ENCODE measurements at regions not wholly inside any gene's neighbourhood (a gene's known extent, or its start where the extent isn't known, plus 50 kb on each side); places are given as distances from the start of the nearest gene placed in this dataset.

- no peaks in the 10 kb centered on the region for H3K9me3 ChIP-seq
- no peaks in the 10 kb centered on the region for H3K4me1 ChIP-seq
- Mint-ChIP-seq H3K4me3 (ENCODE audit: unreplicated experiment) (no peak overlapping the region), H3K27me3 (ENCODE audit: insufficient read depth, unreplicated experiment) (no peaks in the 10 kb centered on the region), H3K4me1 (ENCODE audit: low read depth, unreplicated experiment) (no peaks in the 10 kb centered on the region), H3K27ac (ENCODE audit: unreplicated experiment) (no peak overlapping the region), H3K36me3 (ENCODE audit: insufficient read depth, unreplicated experiment) (no peaks in the 10 kb centered on the region), H3K9me3 (ENCODE audit: unreplicated experiment) (no peaks in the 10 kb centered on the region)
- no peaks in the 10 kb centered on the region for H3K27me3 ChIP-seq (replicated peaks; ENCODE audit: control insufficient read depth, insufficient read depth, low read length)
- ChIA-PET POLR2A (no interaction called here), CTCF (interaction anchor here (0.7 kb wide), 1 partner anchor 428 kb away, joined by 3 read pairs; no protein-coding TSS in a partner anchor)
- no peaks in the 10 kb centered on the region for H3K36me3 ChIP-seq (ENCODE audit: control insufficient read depth, insufficient read depth, low read length)
- no TSS peak for BruUV-seq (replicated peaks)
- no peak for DNase-seq
- intact Hi-C loops (cut with micrococcal nuclease; ENCODE audit: unreplicated experiment), result no loop called here
- no peak overlapping the region for H3K4me3 ChIP-seq (ENCODE audit: low read depth, low read length)
- no peak for TF ChIP-seq CTCF (IDR thresholded peaks at IDR 0.05; ENCODE audit: insufficient read depth in 1 of 2, low read depth in 1 of 2, low read length in 1 of 2, severe bottlenecking in 1 of 2, unreplicated experiment in 1 of 2)
These were observed 841.9 kb downstream of the OTOL1 start for GRCh38 chr3:162338514-162338913.

- no peaks in the 10 kb centered on the region for H3K9me3 Mint-ChIP-seq (ENCODE audit: unreplicated experiment)
- H3K27me3 ChIP-seq (replicated peaks; ENCODE audit: control insufficient read depth, insufficient read depth, low read length), result no peaks in the 10 kb centered on the region
- H3K36me3 Mint-ChIP-seq (ENCODE audit: insufficient read depth, unreplicated experiment), result no peaks in the 10 kb centered on the region
- no peaks in the 10 kb centered on the region for H3K4me1 Mint-ChIP-seq (ENCODE audit: low read depth, unreplicated experiment)
- no peak overlapping the region for H3K4me3 Mint-ChIP-seq (ENCODE audit: unreplicated experiment)
- H3K27me3 Mint-ChIP-seq (ENCODE audit: insufficient read depth, unreplicated experiment), result peaks cover 3% of the 10 kb centered on the region
- H3K36me3 ChIP-seq (ENCODE audit: control insufficient read depth, insufficient read depth, low read length), result no peaks in the 10 kb centered on the region
- H3K27ac Mint-ChIP-seq (ENCODE audit: unreplicated experiment), result no peak overlapping the region
- no peak overlapping the region for H3K4me3 ChIP-seq (ENCODE audit: low read depth, low read length)
- CTCF ChIA-PET, result no interaction called here
- H3K9me3 ChIP-seq, result no peaks in the 10 kb centered on the region
- no peak for DNase-seq
- intact Hi-C loops (cut with micrococcal nuclease; ENCODE audit: unreplicated experiment), result no loop called here
- TF ChIP-seq CTCF (IDR thresholded peaks at IDR 0.05; ENCODE audit: insufficient read depth in 1 of 2, low read depth in 1 of 2, low read length in 1 of 2, severe bottlenecking in 1 of 2, unreplicated experiment in 1 of 2), result no peak
- POLR2A ChIA-PET, result no interaction called here
- no TSS peak for BruUV-seq (replicated peaks)
- H3K4me1 ChIP-seq, result no peaks in the 10 kb centered on the region
These were observed 852.3 kb downstream of the OTOL1 start for GRCh38 chr3:162348912-162349311.

- no peak overlapping the region for H3K4me3 Mint-ChIP-seq (ENCODE audit: unreplicated experiment)
- H3K27me3 Mint-ChIP-seq (ENCODE audit: insufficient read depth, unreplicated experiment), result peaks cover 3% of the 10 kb centered on the region
- ChIA-PET POLR2A (no interaction called here), CTCF (no interaction called here)
- H3K36me3 Mint-ChIP-seq (ENCODE audit: insufficient read depth, unreplicated experiment), result no peaks in the 10 kb centered on the region
- H3K4me1 Mint-ChIP-seq (ENCODE audit: low read depth, unreplicated experiment), result no peaks in the 10 kb centered on the region
- TF ChIP-seq CTCF (IDR thresholded peaks at IDR 0.05; ENCODE audit: insufficient read depth in 1 of 2, low read depth in 1 of 2, low read length in 1 of 2, severe bottlenecking in 1 of 2, unreplicated experiment in 1 of 2), result no peak
- no peaks in the 10 kb centered on the region for H3K9me3 Mint-ChIP-seq (ENCODE audit: unreplicated experiment)
- H3K27ac Mint-ChIP-seq (ENCODE audit: unreplicated experiment), result no peak overlapping the region
- DNase-seq, result no peak
- H3K9me3 ChIP-seq, result no peaks in the 10 kb centered on the region
- no peaks in the 10 kb centered on the region for H3K27me3 ChIP-seq (replicated peaks; ENCODE audit: control insufficient read depth, insufficient read depth, low read length)
- intact Hi-C loops (cut with micrococcal nuclease; ENCODE audit: unreplicated experiment), result no loop called here
- no peak overlapping the region for H3K4me3 ChIP-seq (ENCODE audit: low read depth, low read length)
- no peaks in the 10 kb centered on the region for H3K4me1 ChIP-seq
- no TSS peak for BruUV-seq (replicated peaks)
- no peaks in the 10 kb centered on the region for H3K36me3 ChIP-seq (ENCODE audit: control insufficient read depth, insufficient read depth, low read length)
These were observed 856.8 kb downstream of the OTOL1 start for GRCh38 chr3:162353414-162353813.
